HG02571 (cell line): ENCODE measurements at regions not wholly inside any gene's neighbourhood (a gene's known extent, or its start where the extent isn't known, plus 50 kb on each side); places are given as distances from the start of the nearest gene placed in this dataset.
"Not testable (repeated sequence)": the region's sequence is repeated elsewhere in the genome, so short reads cannot be mapped to it uniquely, and the experiment has no call there.

Experiments used
- ATAC-seq: cut with Tn5 transposase; IDR thresholded peaks from one replicate; pipeline ENCODE4 v1.9.1; 2021; ENCODE audit warnings: mild to moderate bottlenecking, moderate library complexity; ENCODE audit not compliant: unreplicated experiment

GRCh38 chr17:33680472-33680871, 387.4 kb upstream of the ASIC2 start:
- ATAC-seq, result no peak

- ATAC-seq, result no peak
These were observed 389.5 kb upstream of the ASIC2 start for GRCh38 chr17:33682599-33682998.

- no peak for ATAC-seq
These were observed 391.6 kb upstream of the ASIC2 start for GRCh38 chr17:33684735-33685134.

GRCh38 chr17:33686171-33686570, 393.1 kb upstream of the ASIC2 start:
- ATAC-seq, result no peak

GRCh38 chr17:33687831-33688230, 394.7 kb upstream of the ASIC2 start:
- no peak for ATAC-seq

GRCh38 chr17:33688771-33689170, 395.7 kb upstream of the ASIC2 start:
- no peak for ATAC-seq

GRCh38 chr17:33689725-33690124, 396.6 kb upstream of the ASIC2 start:
- ATAC-seq, result no peak

- no peak for ATAC-seq
These were observed 402.3 kb upstream of the ASIC2 start for GRCh38 chr17:33695431-33695830.

- no peak for ATAC-seq
These were observed 403.0 kb upstream of the ASIC2 start for GRCh38 chr17:33696102-33696501.

GRCh38 chr17:33697557-33697956, 404.5 kb upstream of the ASIC2 start:
- ATAC-seq, result no peak

- ATAC-seq, result no peak
These were observed 408.8 kb upstream of the ASIC2 start for GRCh38 chr17:33701910-33702309.

GRCh38 chr17:33704856-33705255, 411.8 kb upstream of the ASIC2 start:
- ATAC-seq, result no peak

GRCh38 chr17:33709881-33710280, 416.8 kb upstream of the ASIC2 start:
- no peak for ATAC-seq

GRCh38 chr17:33712120-33712519, 419.0 kb upstream of the ASIC2 start:
- ATAC-seq, result no peak

- no peak for ATAC-seq
These were observed 423.9 kb upstream of the ASIC2 start for GRCh38 chr17:33716957-33717356.

- not testable (repeated sequence) for ATAC-seq
These were observed 430.6 kb upstream of the ASIC2 start for GRCh38 chr17:33723736-33724135.

- ATAC-seq, result no peak
These were observed 432.7 kb upstream of the ASIC2 start for GRCh38 chr17:33725675-33726271.

GRCh38 chr17:33730131-33730530, 437.0 kb upstream of the ASIC2 start:
- ATAC-seq, result no peak

- ATAC-seq, result no peak
These were observed 439.0 kb upstream of the ASIC2 start for GRCh38 chr17:33732116-33732515.

GRCh38 chr17:33739714-33740113, 446.6 kb upstream of the ASIC2 start:
- ATAC-seq, result no peak

- no peak for ATAC-seq
These were observed 452.1 kb upstream of the ASIC2 start for GRCh38 chr17:33745047-33745760.

GRCh38 chr17:33749171-33749570, 456.1 kb upstream of the ASIC2 start:
- no peak for ATAC-seq
